ENCODE measurements at regions not wholly inside any gene's neighbourhood (a gene's known extent, or its start where the extent isn't known, plus 50 kb on each side); places are given as distances from the start of the nearest gene placed in this dataset.

GRCh38 chr12:19006626-19007137 lies 122.9 kb upstream of the PLEKHA5 start:
- TF ChIP-seq CTCF (IDR thresholded peaks at IDR 0.05; ENCODE audit: insufficient read depth, missing control alignments) = no peak
- FAIRE-seq (no peak), DNase-seq (ENCODE audit: insufficient read length, low spot score) (no peak)

- TF ChIP-seq CTCF (IDR thresholded peaks at IDR 0.05; ENCODE audit: insufficient read depth, missing control alignments) = no peak
- DNase-seq (ENCODE audit: insufficient read length, low spot score) (no peak), FAIRE-seq (no peak)
These were observed 121.4 kb upstream of the PLEKHA5 start for GRCh38 chr12:19008102-19008501.

- FAIRE-seq = no peak
- no peak for DNase-seq (ENCODE audit: insufficient read length, low spot score)
- TF ChIP-seq CTCF (IDR thresholded peaks at IDR 0.05; ENCODE audit: insufficient read depth, missing control alignments) = no peak
These were observed 119.4 kb upstream of the PLEKHA5 start for GRCh38 chr12:19010087-19010486.

- DNase-seq (ENCODE audit: insufficient read length, low spot score) (no peak), FAIRE-seq (no peak)
- no peak for TF ChIP-seq CTCF (IDR thresholded peaks at IDR 0.05; ENCODE audit: insufficient read depth, missing control alignments)
These were observed 118.8 kb upstream of the PLEKHA5 start for GRCh38 chr12:19010726-19011125.

- no peak for FAIRE-seq
- no peak for TF ChIP-seq CTCF (IDR thresholded peaks at IDR 0.05; ENCODE audit: insufficient read depth, missing control alignments)
- DNase-seq (ENCODE audit: insufficient read length, low spot score) = no peak
These were observed 116.6 kb upstream of the PLEKHA5 start for GRCh38 chr12:19012965-19013364.

- no peak for TF ChIP-seq CTCF (IDR thresholded peaks at IDR 0.05; ENCODE audit: insufficient read depth, missing control alignments)
- DNase-seq (ENCODE audit: insufficient read length, low spot score) (no peak), FAIRE-seq (no peak)
These were observed 115.3 kb upstream of the PLEKHA5 start for GRCh38 chr12:19014240-19014639.

- no peak for TF ChIP-seq CTCF (IDR thresholded peaks at IDR 0.05; ENCODE audit: insufficient read depth, missing control alignments)
- no peak for DNase-seq (ENCODE audit: insufficient read length, low spot score)
- FAIRE-seq = no peak
These were observed 114.2 kb upstream of the PLEKHA5 start for GRCh38 chr12:19015285-19015684.

Data from D721Med (cell line).